H9 (cell line): ENCODE measurements at regions not wholly inside any gene's neighbourhood (a gene's known extent, or its start where the extent isn't known, plus 50 kb on each side); places are given as distances from the start of the nearest gene placed in this dataset.

Experiments used
- DNase-seq: peaks from one replicate; pipeline ENCODE4 v3.0.0-alpha.2; 2017
- H2AFZ ChIP-seq: one replicate; pipeline ENCODE4 v1.6.1; 2013; ENCODE audit warnings: mild to moderate bottlenecking, low read length, control low read depth, moderate library complexity
- H2AK5ac ChIP-seq: 2 replicates; pipeline ENCODE4 v1.6.1; 2013; ENCODE audit warnings: low read length, control low read depth, mixed read lengths; ENCODE audit not compliant: insufficient read length
- H2BK120ac ChIP-seq: one replicate; pipeline ENCODE4 v1.6.1; 2013; ENCODE audit warnings: low read depth, mild to moderate bottlenecking, low read length, control low read depth, inconsistent platforms; ENCODE audit not compliant: poor library complexity, severe bottlenecking
- H2BK12ac ChIP-seq: 2 replicates; pipeline ENCODE4 v1.6.1; 2013; ENCODE audit warnings: low read length, control low read depth, mixed read lengths, low read depth; ENCODE audit not compliant: insufficient read length
- H2BK15ac ChIP-seq: 2 replicates; pipeline ENCODE4 v1.6.1; 2013; ENCODE audit warnings: low read depth, low read length, control low read depth
- H2BK20ac ChIP-seq: one replicate; pipeline ENCODE4 v1.6.1; 2013; ENCODE audit warnings: low read depth, mild to moderate bottlenecking, low read length, control low read depth, inconsistent platforms; ENCODE audit not compliant: poor library complexity, severe bottlenecking
- H2BK5ac ChIP-seq: 2 replicates; pipeline ENCODE4 v1.6.1; 2013; ENCODE audit warnings: low read length, control low read depth, mixed read lengths; ENCODE audit not compliant: insufficient read length
- H3K14ac ChIP-seq: 2 replicates; pipeline ENCODE4 v1.6.1; 2013; ENCODE audit warnings: low read length, control low read depth; ENCODE audit not compliant: insufficient read depth
- H3K18ac ChIP-seq: 2 replicates; pipeline ENCODE4 v1.6.1; 2013; ENCODE audit warnings: low read depth, mild to moderate bottlenecking, mixed read lengths, low read length, control low read depth; ENCODE audit not compliant: insufficient read length
- H3K23ac ChIP-seq: 2 replicates; pipeline ENCODE4 v1.6.1; 2013; ENCODE audit warnings: low read length, control low read depth, mixed read lengths, low read depth; ENCODE audit not compliant: insufficient read length
- H3K23me2 ChIP-seq: 2 replicates; pipeline ENCODE4 v1.6.1; 2013; ENCODE audit warnings: low read depth, mild to moderate bottlenecking, mixed read lengths, low read length, control low read depth; ENCODE audit not compliant: insufficient read length, poor library complexity, severe bottlenecking
- H3K27ac ChIP-seq: 2 replicates; pipeline ENCODE4 v1.5.1; 2013; ENCODE audit warnings: low read length, control low read depth, mixed read lengths, low read depth; ENCODE audit not compliant: insufficient read length
- H3K27me3 ChIP-seq: 2 replicates; pipeline ENCODE4 v1.6.1; 2013; ENCODE audit warnings: low read length, control low read depth, inconsistent platforms; ENCODE audit not compliant: insufficient read depth
- H3K4ac ChIP-seq: 2 replicates; pipeline ENCODE4 v1.6.1; 2013; ENCODE audit warnings: low read depth, mild to moderate bottlenecking, control low read depth, inconsistent platforms, low read length, moderate library complexity
- H3K4me1 ChIP-seq: 2 replicates; pipeline ENCODE4 v1.6.1; 2013; ENCODE audit warnings: low read length, control low read depth, inconsistent platforms; ENCODE audit not compliant: insufficient read depth
- H3K4me2 ChIP-seq: 2 replicates; pipeline ENCODE4 v1.6.1; 2013; ENCODE audit warnings: low read length, control low read depth, mixed read lengths; ENCODE audit not compliant: insufficient read length, insufficient read depth
- H3K56ac ChIP-seq: 2 replicates; pipeline ENCODE4 v1.6.1; 2013; ENCODE audit warnings: low read depth, mild to moderate bottlenecking, mixed read lengths, low read length, control low read depth; ENCODE audit not compliant: insufficient read length
- H3K79me1 ChIP-seq: 2 replicates; pipeline ENCODE4 v1.6.1; 2013; ENCODE audit warnings: low read depth, mild to moderate bottlenecking, moderate library complexity, low read length, control low read depth, inconsistent platforms; ENCODE audit not compliant: insufficient read depth, poor library complexity, severe bottlenecking
- H3K79me2 ChIP-seq: 2 replicates; pipeline ENCODE4 v1.6.1; 2013; ENCODE audit warnings: low read length, control low read depth, inconsistent platforms; ENCODE audit not compliant: insufficient read depth
- H3K9ac ChIP-seq: 2 replicates; pipeline ENCODE4 v1.6.1; 2013; ENCODE audit warnings: low read length, control low read depth, mixed read lengths; ENCODE audit not compliant: insufficient read length; ENCODE audit errors: extremely low read depth
- H3K9me3 ChIP-seq: one replicate; pipeline ENCODE4 v1.6.1; 2013; ENCODE audit warnings: low read depth, low read length, inconsistent platforms; ENCODE audit not compliant: control insufficient read depth
- H3T11ph ChIP-seq: one replicate; pipeline ENCODE4 v1.6.1; 2013; ENCODE audit warnings: mild to moderate bottlenecking, low read length, control low read depth, inconsistent platforms
- H4K20me1 ChIP-seq: one replicate; pipeline ENCODE4 v1.6.1; 2013; ENCODE audit not compliant: control insufficient read depth, insufficient read length, insufficient read depth
- H4K5ac ChIP-seq: 2 replicates; pipeline ENCODE4 v1.6.1; 2013; ENCODE audit warnings: low read depth, mild to moderate bottlenecking, mixed read lengths, low read length, control low read depth; ENCODE audit not compliant: insufficient read length
- H4K8ac ChIP-seq: replicated peaks from 2 replicates; pipeline ENCODE4 v1.6.1; 2013; ENCODE audit warnings: low read length, control low read depth, mixed read lengths, low read depth; ENCODE audit not compliant: insufficient read length
- H4K91ac ChIP-seq: 2 replicates; pipeline ENCODE4 v1.6.1; 2013; ENCODE audit warnings: low read depth, mild to moderate bottlenecking, moderate library complexity, mixed read lengths, low read length, control low read depth; ENCODE audit not compliant: insufficient read length
- H3K27ac Mint-ChIP-seq, 3 experiments: 2 replicates in 2 of 3; 3 replicates in 1 of 3; pipeline ENCODE4 v1.8.0; 2020 to 2021; ENCODE audit warnings: mixed read lengths in 3 of 3, mild to moderate bottlenecking in 1 of 3, moderate library complexity in 1 of 3
- H3K27me3 Mint-ChIP-seq: 2 replicates; pipeline ENCODE4 v1.8.0; 2021; ENCODE audit warnings: low read depth, mild to moderate bottlenecking, moderate library complexity, mixed read lengths
- H3K36me3 Mint-ChIP-seq, 3 experiments: 2 replicates in 2 of 3; 3 replicates in 1 of 3; pipeline ENCODE4 v1.8.0; 2020 to 2021; ENCODE audit warnings: low read depth in 3 of 3, mixed read lengths in 3 of 3; ENCODE audit not compliant: insufficient read depth in 1 of 3
- H3K4me1 Mint-ChIP-seq, 2 experiments: 2 replicates each; pipeline ENCODE4 v1.8.0; 2020; ENCODE audit warnings: mixed read lengths in 2 of 2
- H3K4me3 Mint-ChIP-seq, 2 experiments: 2 replicates in 1 of 2; 3 replicates in 1 of 2; pipeline ENCODE4 v1.8.0; 2020 to 2021; ENCODE audit warnings: mild to moderate bottlenecking in 2 of 2, mixed read lengths in 2 of 2, moderate library complexity in 1 of 2
- H3K9me3 Mint-ChIP-seq, 2 experiments: 2 replicates in 1 of 2; 3 replicates in 1 of 2; pipeline ENCODE4 v1.8.0; 2020; ENCODE audit warnings: mild to moderate bottlenecking in 2 of 2, mixed read lengths in 2 of 2, moderate library complexity in 1 of 2
- CTCF ChIP-seq: fragments of 200-600 bp; sonication (generic); conservative IDR thresholded peaks from 3 replicates; pipeline ENCODE4 v1.8.0; 2021; ENCODE audit warnings: antibody characterized with exemption, mild to moderate bottlenecking
- WGBS: extraction: QIAGEN DNeasy Blood & Tissue Kit; methylation state at CpG from one replicate; pipeline ENCODE4 v1.1.7; 2013; ENCODE audit warnings: missing lambda C conversion rate, low lambda C conversion rate, mixed read lengths; ENCODE audit not compliant: insufficient read length; ENCODE audit errors: extremely low coverage; 5-methylcytosine and 5-hydroxymethylcytosine counted together

- H3K23ac ChIP-seq: no peak overlapping the region
- no peak overlapping the region for H3K56ac ChIP-seq
- no peaks in the 10 kb centered on the region for H3K27me3 ChIP-seq
- H3K14ac ChIP-seq: no peak overlapping the region
- no peaks in the 10 kb centered on the region for H3K79me1 ChIP-seq
- H2AFZ ChIP-seq: no peak overlapping the region
- H3K23me2 ChIP-seq: no peaks in the 10 kb centered on the region
- no peak overlapping the region for H2BK120ac ChIP-seq
- H3K9me3 ChIP-seq: no peaks in the 10 kb centered on the region
- no peak for DNase-seq
- Mint-ChIP-seq H3K36me3 (no peaks in the 10 kb centered on the region), H3K9me3 (peaks cover 0 to 3% of the 10 kb centered on the region in 2 experiments; a peak in 1 of 5 replicates), H3K27ac (peak overlapping the region in 1 of 3 experiments; percentile 73; a peak in 1 of 7 replicates), H3K4me3 (no peak overlapping the region), H3K27me3 (no peaks in the 10 kb centered on the region), H3K4me1 (peaks cover 5% of the 10 kb centered on the region in 2 experiments)
- no peak overlapping the region for H2BK15ac ChIP-seq
- no peak overlapping the region for H3K18ac ChIP-seq
- H3T11ph ChIP-seq: no peak overlapping the region
- no peaks in the 10 kb centered on the region for H4K20me1 ChIP-seq
- H4K8ac ChIP-seq: no peak overlapping the region
- no peaks in the 10 kb centered on the region; the same call in 1 of the 2 replicates for H3K4me1 ChIP-seq
- no peak overlapping the region for H2AK5ac ChIP-seq
- H3K27ac ChIP-seq: no peak overlapping the region
- no peak overlapping the region for H2BK5ac ChIP-seq
- no peak overlapping the region for H4K91ac ChIP-seq
- WGBS: no CpG with 5 or more reads among the region's 6 CpGs
- H3K9ac ChIP-seq: no peak overlapping the region
- H3K4me2 ChIP-seq: no peak overlapping the region
- no peak overlapping the region for H2BK20ac ChIP-seq
- H4K5ac ChIP-seq: no peak overlapping the region
- H3K79me2 ChIP-seq: no peaks in the 10 kb centered on the region
- H3K4ac ChIP-seq: no peak overlapping the region
- no peak overlapping the region for H2BK12ac ChIP-seq
- TF ChIP-seq CTCF: no peak
These were observed 372.8 kb upstream of the SMIM21 start for GRCh38 chr18:75800331-75800648.
